ENCODE measurements at regions not wholly inside any gene's neighbourhood (a gene's known extent, or its start where the extent isn't known, plus 50 kb on each side); places are given as distances from the start of the nearest gene placed in this dataset.

GRCh38 chr4:131052646-131053045 lies 1956.7 kb downstream of the C4orf33 start:
- no peak overlapping the region for H2AFZ ChIP-seq (ENCODE audit: control insufficient read depth, low read depth, low read length)
- ATAC-seq (no peak), DNase-seq (ENCODE audit: low read depth, low spot score) (no peak), FAIRE-seq (no peak)
- TF ChIP-seq NKRF (conservative IDR thresholded peaks at IDR 0.05): no peak
- TF ChIP-seq TCF12 (IDR thresholded peaks at IDR 0.05; ENCODE audit: low read depth, low read length): no peak
- no peak for TF ChIP-seq EP300 (IDR thresholded peaks at IDR 0.05; ENCODE audit: borderline replicate concordance in 1 of 2, control insufficient read depth in 1 of 2, low read depth in 2 of 2, low read length in 2 of 2)
- H3K9me3 ChIP-seq (replicated peaks; ENCODE audit: control insufficient read depth, insufficient read depth, low read length): no peaks in the 10 kb centered on the region
- no peaks in the 10 kb centered on the region for H3K27me3 ChIP-seq (replicated peaks in 1 of 2; ENCODE audit: control insufficient read depth in 2 of 2, insufficient read depth in 2 of 2, low read length in 1 of 2)
- ChIA-PET SMC1A (ENCODE audit: uncharacterized antibody, unreplicated experiment) (no interaction called here), RAD21 (ENCODE audit: unreplicated experiment) (no interaction called here), CTCF (interaction anchor here (1.2 kb wide), 1 partner anchor 377 kb away, joined by 3 read pairs; no protein-coding TSS in a partner anchor), POLR2A (interaction anchor here (0.7 kb wide), 1 partner anchor 15 kb away, joined by 3 read pairs; no protein-coding TSS in a partner anchor)
- H3K79me2 ChIP-seq (ENCODE audit: control insufficient read depth, insufficient read depth, low read length): no peaks in the 10 kb centered on the region
- H3K4me3 ChIP-seq: no peak overlapping the region
- intact Hi-C loops (cut with micrococcal nuclease; ENCODE audit: unreplicated experiment): no loop called here
- no peaks in the 10 kb centered on the region for H4K20me1 ChIP-seq (ENCODE audit: control insufficient read depth, insufficient read depth)
- H3K9ac ChIP-seq (ENCODE audit: control insufficient read depth, insufficient read depth, low read length): no peak overlapping the region
- no peaks in the 10 kb centered on the region for H3K36me3 ChIP-seq (ENCODE audit: control insufficient read depth in 2 of 2, insufficient read depth in 2 of 2, low read length in 1 of 2)
- no peaks in the 10 kb centered on the region for H3K4me1 ChIP-seq (ENCODE audit: control insufficient read depth, insufficient read depth, low read length)
- no peak overlapping the region for H3K4me2 ChIP-seq (ENCODE audit: control insufficient read depth, insufficient read depth)
- WGBS (ENCODE audit: insufficient coverage, insufficient replicate concordance, low lambda C conversion rate, missing lambda C conversion rate): 0% methylated on average over 2 of the region's 2 CpGs
- H3K27ac ChIP-seq (ENCODE audit: control insufficient read depth, insufficient read depth): no peak overlapping the region
- in situ Hi-C loops (cut with MboI): no loop called here
- no TSS peak for BruUV-seq (replicated peaks)

GRCh38 chr4:131054489-131055019 lies 1958.6 kb downstream of the C4orf33 start:
- intact Hi-C loops (cut with micrococcal nuclease; ENCODE audit: unreplicated experiment): no loop called here
- no peaks in the 10 kb centered on the region for H3K36me3 ChIP-seq (ENCODE audit: control insufficient read depth in 2 of 2, insufficient read depth in 2 of 2, low read length in 1 of 2)
- TF ChIP-seq ZNF622 (IDR thresholded peaks at IDR 0.05) (no peak), CTCF (IDR thresholded peaks at IDR 0.05 in 2 of 3, conservative IDR thresholded peaks at IDR 0.05 in 1 of 3; ENCODE audit: control insufficient read depth in 2 of 3, extremely low read depth in 1 of 3, insufficient read depth in 1 of 3, low read depth in 3 of 3, low read length in 3 of 3) (peak in 1 of 3 experiments; percentile 9; a peak in 1 of 6 replicates)
- DNase-seq (ENCODE audit: low read depth, low spot score) (no peak), FAIRE-seq (no peak), ATAC-seq (peak; percentile 61)
- no peaks in the 10 kb centered on the region for H4K20me1 ChIP-seq (ENCODE audit: control insufficient read depth, insufficient read depth)
- no TSS peak for BruUV-seq (replicated peaks)
- RAD21 ChIA-PET (ENCODE audit: unreplicated experiment): interaction anchor here (0.6 to 1.0 kb wide), 2 partner anchors 589 to 592 kb away, joined by 3 read pairs; no protein-coding TSS in a partner anchor
- H3K9ac ChIP-seq (ENCODE audit: control insufficient read depth, insufficient read depth, low read length): no peak overlapping the region
- no peak overlapping the region for H3K4me2 ChIP-seq (ENCODE audit: control insufficient read depth, insufficient read depth)
- 50% methylated on average over 8 of the region's 8 CpGs for WGBS (ENCODE audit: insufficient coverage, insufficient replicate concordance, low lambda C conversion rate, missing lambda C conversion rate)
- no peak overlapping the region for H3K4me3 ChIP-seq
- in situ Hi-C loops (cut with MboI): no loop called here
- no peak overlapping the region for H3K27ac ChIP-seq (ENCODE audit: control insufficient read depth, insufficient read depth)
- CTCF ChIA-PET: interaction anchor here (0.6 to 1.5 kb wide), 8 partner anchors 9 to 491 kb away, joined by 3 to 7 read pairs (median 4); no protein-coding TSS in a partner anchor
- no peak overlapping the region for H2AFZ ChIP-seq (ENCODE audit: control insufficient read depth, low read depth, low read length)
- H3K9me3 ChIP-seq (replicated peaks; ENCODE audit: control insufficient read depth, insufficient read depth, low read length): no peaks in the 10 kb centered on the region
- POLR2A ChIA-PET: no interaction called here
- H3K27me3 ChIP-seq (replicated peaks in 1 of 2; ENCODE audit: control insufficient read depth in 2 of 2, insufficient read depth in 2 of 2, low read length in 1 of 2): no peaks in the 10 kb centered on the region
- H3K79me2 ChIP-seq (ENCODE audit: control insufficient read depth, insufficient read depth, low read length): no peaks in the 10 kb centered on the region
- H3K4me1 ChIP-seq (ENCODE audit: control insufficient read depth, insufficient read depth, low read length): no peaks in the 10 kb centered on the region
- SMC1A ChIA-PET (ENCODE audit: uncharacterized antibody, unreplicated experiment): no interaction called here

All from GM12878 (cell line).